GM23248 (cell line): ENCODE measurements at regions not wholly inside any gene's neighbourhood (a gene's known extent, or its start where the extent isn't known, plus 50 kb on each side); places are given as distances from the start of the nearest gene placed in this dataset.

Experiments
- DNase-seq: peaks from one replicate; pipeline ENCODE4 v3.0.0-alpha.2; 2015
- H2AFZ ChIP-seq: fragments of 200-600 bp; sonication (generic); 2 replicates; pipeline ENCODE4 v1.6.1; 2016; ENCODE audit warnings: antibody characterized with exemption
- H3F3A ChIP-seq: fragments of 200-600 bp; sonication (generic); 2 replicates; pipeline ENCODE4 v1.6.1; 2016; ENCODE audit warnings: mild to moderate bottlenecking, antibody characterized with exemption, mixed run types; ENCODE audit not compliant: insufficient read depth
- H3K27ac ChIP-seq: fragments of 200-600 bp; sonication (generic); 2 replicates; pipeline ENCODE4 v1.5.1; 2016; ENCODE audit warnings: mild to moderate bottlenecking
- H3K27me3 ChIP-seq: fragments of 200-600 bp; sonication (generic); replicated peaks from 2 replicates; pipeline ENCODE4 v1.6.1; 2016; ENCODE audit warnings: mild to moderate bottlenecking; ENCODE audit not compliant: insufficient read depth
- H3K36me3 ChIP-seq: fragments of 200-600 bp; sonication (generic); 2 replicates; pipeline ENCODE4 v1.6.1; 2016; ENCODE audit warnings: low read depth, mild to moderate bottlenecking
- H3K4me1 ChIP-seq: fragments of 200-600 bp; sonication (generic); 2 replicates; pipeline ENCODE4 v1.6.1; 2016; ENCODE audit warnings: mild to moderate bottlenecking; ENCODE audit not compliant: insufficient read depth
- H3K4me2 ChIP-seq: fragments of 200-600 bp; sonication (generic); one replicate; pipeline ENCODE4 v1.6.1; 2016; ENCODE audit warnings: mild to moderate bottlenecking; ENCODE audit not compliant: unreplicated experiment
- H3K4me3 ChIP-seq: fragments of 200-600 bp; sonication (generic); 2 replicates; pipeline ENCODE4 v1.5.1; 2016; ENCODE audit warnings: mild to moderate bottlenecking
- H3K79me2 ChIP-seq: fragments of 200-600 bp; sonication (generic); 2 replicates; pipeline ENCODE4 v1.6.1; 2016; ENCODE audit warnings: mild to moderate bottlenecking; ENCODE audit not compliant: insufficient read depth
- H3K9ac ChIP-seq: fragments of 200-600 bp; sonication (generic); 2 replicates; pipeline ENCODE4 v1.6.1; 2016; ENCODE audit warnings: mild to moderate bottlenecking
- H3K9me2 ChIP-seq: fragments of 200-600 bp; sonication (generic); 2 replicates; pipeline ENCODE4 v1.6.1; 2016; ENCODE audit warnings: mixed run types, mild to moderate bottlenecking, moderate library complexity; ENCODE audit not compliant: insufficient read depth
- H3K9me3 ChIP-seq: fragments of 200-600 bp; sonication (generic); one replicate; pipeline ENCODE4 v1.6.1; 2017; ENCODE audit warnings: low read depth
- H4K20me1 ChIP-seq: fragments of 200-600 bp; sonication (generic); 2 replicates; pipeline ENCODE4 v1.6.0; 2016; ENCODE audit not compliant: insufficient read depth
- EZH2 ChIP-seq: fragments of 200-600 bp; sonication (generic); IDR thresholded peaks from 2 replicates; pipeline ENCODE4 v1.6.1; 2018; ENCODE audit warnings: antibody characterized with exemption, mild to moderate bottlenecking; ENCODE audit not compliant: insufficient read depth, poor library complexity, severe bottlenecking
- EZH2phosphoT487 ChIP-seq: fragments of 200-600 bp; sonication (generic); IDR thresholded peaks from 2 replicates; pipeline ENCODE4 v1.6.1; 2018; ENCODE audit warnings: antibody characterized with exemption, moderate library complexity, mild to moderate bottlenecking, low read depth; ENCODE audit not compliant: insufficient read depth
- WGBS, 2 experiments: methylation state at CpG; one replicate each; pipeline ENCODE4 v1.1.6; 2015 to 2017; ENCODE audit warnings: low lambda C conversion rate in 2 of 2, low coverage in 1 of 2; ENCODE audit errors: missing lambda C conversion rate in 2 of 2; 5-methylcytosine and 5-hydroxymethylcytosine counted together
- in situ Hi-C: fragments of 300-500 bp; cut with MboI; formaldehyde crosslinking; loops from 2 replicates; pipeline ENCODE4 v1.15.0; 2020

GRCh38 chr20:57087705-57088104 is 178.7 kb downstream of the BMP7 start:
- WGBS, 2 experiments = 63 to 70% methylated on average over 7 of the region's 7 CpGs
- H3K79me2 ChIP-seq = no peaks in the 10 kb centered on the region
- no peak for DNase-seq
- no peak overlapping the region for H3K9ac ChIP-seq
- TF ChIP-seq EZH2 (no peak), EZH2phosphoT487 (no peak)
- no peaks in the 10 kb centered on the region for H3K9me2 ChIP-seq
- H3K4me2 ChIP-seq = no peak overlapping the region
- H3K36me3 ChIP-seq = no peaks in the 10 kb centered on the region
- no peaks in the 10 kb centered on the region for H4K20me1 ChIP-seq
- H3K4me1 ChIP-seq = no peaks in the 10 kb centered on the region
- no peaks in the 10 kb centered on the region for H3K9me3 ChIP-seq
- H2AFZ ChIP-seq = no peak overlapping the region
- in situ Hi-C loops = loop anchor here (5.0 to 25.0 kb wide), 3 partner anchors 255 to 1125 kb away; no protein-coding TSS in a partner anchor
- no peak overlapping the region for H3K27ac ChIP-seq
- H3K27me3 ChIP-seq = peaks cover 10% of the 10 kb centered on the region; the same call in 1 of the 2 replicates
- 0 out of 2 replicates have a peak, but pooled peaks cover 5% of the 10 kb centered on the region for H3F3A ChIP-seq
- no peak overlapping the region for H3K4me3 ChIP-seq

GRCh38 chr20:57088436-57088835 is 178.0 kb downstream of the BMP7 start:
- H3K9me3 ChIP-seq = no peaks in the 10 kb centered on the region
- WGBS, 2 experiments = 5% methylated on average over 6 of the region's 6 CpGs
- TF ChIP-seq EZH2phosphoT487 = no peak
- TF ChIP-seq EZH2 = no peak

GRCh38 chr20:57089699-57090144 is 176.7 kb downstream of the BMP7 start:
- H3K36me3 ChIP-seq = no peaks in the 10 kb centered on the region
- no peak overlapping the region for H3K4me2 ChIP-seq
- no peak overlapping the region for H3K9ac ChIP-seq
- no peaks in the 10 kb centered on the region for H3K79me2 ChIP-seq
- H3K9me2 ChIP-seq = no peaks in the 10 kb centered on the region
- in situ Hi-C loops = loop anchor here (5.0 to 25.0 kb wide), 3 partner anchors 253 to 1123 kb away; no protein-coding TSS in a partner anchor
- DNase-seq = peak; percentile 63
- 0 out of 2 replicates have a peak, but pooled peaks cover 5% of the 10 kb centered on the region for H3F3A ChIP-seq
- no peaks in the 10 kb centered on the region for H4K20me1 ChIP-seq
- TF ChIP-seq EZH2phosphoT487 = no peak
- TF ChIP-seq EZH2 = no peak
- H3K4me3 ChIP-seq = no peak overlapping the region
- no peaks in the 10 kb centered on the region for H3K4me1 ChIP-seq
- H3K9me3 ChIP-seq = no peaks in the 10 kb centered on the region
- H3K27me3 ChIP-seq = peaks cover 10% of the 10 kb centered on the region; the same call in 1 of the 2 replicates
- no peak overlapping the region for H3K27ac ChIP-seq
- 31 to 33% methylated on average over 12 of the region's 12 CpGs for WGBS, 2 experiments
- no peak overlapping the region for H2AFZ ChIP-seq

More at GRCh38 chr20:57088436-57088835, 178.0 kb downstream of the BMP7 start:
- no peak overlapping the region for H3K9ac ChIP-seq
- no peaks in the 10 kb centered on the region for H3K79me2 ChIP-seq
- DNase-seq = peak; percentile 35
- H3K4me3 ChIP-seq = no peak overlapping the region
- 0 out of 2 replicates have a peak, but pooled peaks cover 5% of the 10 kb centered on the region for H3F3A ChIP-seq
- no peak overlapping the region for H3K27ac ChIP-seq
- in situ Hi-C loops = loop anchor here (5.0 to 25.0 kb wide), 3 partner anchors 254 to 1124 kb away; no protein-coding TSS in a partner anchor
- no peaks in the 10 kb centered on the region for H3K9me2 ChIP-seq
- no peak overlapping the region for H3K4me2 ChIP-seq
- H3K36me3 ChIP-seq = no peaks in the 10 kb centered on the region
- peaks cover 10% of the 10 kb centered on the region; the same call in 1 of the 2 replicates for H3K27me3 ChIP-seq
- H4K20me1 ChIP-seq = no peaks in the 10 kb centered on the region
- H2AFZ ChIP-seq = no peak overlapping the region
- no peaks in the 10 kb centered on the region for H3K4me1 ChIP-seq

- H3F3A ChIP-seq = 0 out of 2 replicates have a peak, but pooled peaks cover 5% of the 10 kb centered on the region
- H3K79me2 ChIP-seq = no peaks in the 10 kb centered on the region
- 73 to 78% methylated on average over 15 to 25 of the region's 25 CpGs for WGBS, 2 experiments
- H3K4me1 ChIP-seq = no peaks in the 10 kb centered on the region
- H3K9ac ChIP-seq = no peak overlapping the region
- H3K27ac ChIP-seq = no peak overlapping the region
- peaks cover 17% of the 10 kb centered on the region; the same call in 1 of the 2 replicates for H3K27me3 ChIP-seq
- in situ Hi-C loops = loop anchor here (25.0 kb wide), 2 partner anchors 396 to 1121 kb away; no protein-coding TSS in a partner anchor
- H4K20me1 ChIP-seq = no peaks in the 10 kb centered on the region
- no peaks in the 10 kb centered on the region for H3K9me3 ChIP-seq
- no peak overlapping the region for H3K4me2 ChIP-seq
- H3K9me2 ChIP-seq = no peaks in the 10 kb centered on the region
- H3K4me3 ChIP-seq = no peak overlapping the region
- no peaks in the 10 kb centered on the region for H3K36me3 ChIP-seq
- no peak overlapping the region for H2AFZ ChIP-seq
- DNase-seq = peak; percentile 31
- TF ChIP-seq EZH2phosphoT487 (no peak), EZH2 (no peak)
These were observed 175.6 kb downstream of the BMP7 start for GRCh38 chr20:57090590-57091560.
